HEK293 (cell line): ENCODE measurements at regions not wholly inside any gene's neighbourhood (a gene's known extent, or its start where the extent isn't known, plus 50 kb on each side); places are given as distances from the start of the nearest gene placed in this dataset.

Experiments
- GLIS2 ChIP-seq: fragments of 450-650 bp; formaldehyde crosslinking; IDR thresholded peaks from 2 replicates; pipeline ENCODE4 v1.5.1; 2016; ENCODE audit warnings: missing biosample characterization, missing genetic modification characterization
- KLF1 ChIP-seq: fragments of 450-650 bp; formaldehyde crosslinking; IDR thresholded peaks from 2 replicates; pipeline ENCODE4 v1.5.1; 2016; ENCODE audit warnings: missing biosample characterization, missing genetic modification characterization
- MYNN ChIP-seq: fragments of 450-650 bp; formaldehyde crosslinking; IDR thresholded peaks from 2 replicates; pipeline ENCODE4 v1.5.1; 2016; ENCODE audit warnings: missing biosample characterization, missing genetic modification characterization, borderline replicate concordance
- PATZ1 ChIP-seq: fragments of 450-650 bp; formaldehyde crosslinking; IDR thresholded peaks from 2 replicates; pipeline ENCODE4 v1.5.1; 2016; ENCODE audit warnings: missing biosample characterization, missing genetic modification characterization
- YY1 ChIP-seq: fragments of 450-650 bp; formaldehyde crosslinking; IDR thresholded peaks from 2 replicates; pipeline ENCODE4 v1.5.1; 2018; ENCODE audit warnings: missing biosample characterization, missing genetic modification characterization
- ZBTB48 ChIP-seq: fragments of 450-650 bp; formaldehyde crosslinking; IDR thresholded peaks from 2 replicates; pipeline ENCODE4 v1.5.1; 2016; ENCODE audit warnings: missing biosample characterization, missing genetic modification characterization
- ZNF311 ChIP-seq: fragments of 450-650 bp; formaldehyde crosslinking; IDR thresholded peaks from 2 replicates; pipeline ENCODE4 v1.5.1; 2017; ENCODE audit warnings: missing biosample characterization, missing genetic modification characterization, borderline replicate concordance
- ZNF449 ChIP-seq: fragments of 450-650 bp; formaldehyde crosslinking; IDR thresholded peaks from 2 replicates; pipeline ENCODE4 v1.5.1; 2017; ENCODE audit warnings: missing biosample characterization, mild to moderate bottlenecking, missing genetic modification characterization, moderate library complexity
- ZNF530 ChIP-seq: fragments of 450-650 bp; formaldehyde crosslinking; IDR thresholded peaks from 2 replicates; pipeline ENCODE4 v1.5.1; 2016; ENCODE audit warnings: low read depth, missing biosample characterization, missing genetic modification characterization
- ZNF639 ChIP-seq: fragments of 450-650 bp; formaldehyde crosslinking; IDR thresholded peaks from 2 replicates; pipeline ENCODE4 v1.5.1; 2016; ENCODE audit warnings: missing biosample characterization, missing genetic modification characterization
- ZNF660 ChIP-seq: fragments of 450-650 bp; IDR thresholded peaks from 2 replicates; pipeline ENCODE4 v1.5.1; 2018; ENCODE audit warnings: missing biosample characterization, mild to moderate bottlenecking, missing genetic modification characterization
- TF ChIP-seq, protein P1 (sequence below): fragments of 450-650 bp; formaldehyde crosslinking; IDR thresholded peaks from 2 replicates; pipeline ENCODE4 v1.5.1; 2016; ENCODE audit warnings: missing biosample characterization, missing genetic modification characterization
- TF ChIP-seq, protein P2 (sequence below): fragments of 450-650 bp; formaldehyde crosslinking; IDR thresholded peaks from 2 replicates; pipeline ENCODE4 v1.5.1; 2016; ENCODE audit warnings: missing biosample characterization, missing genetic modification characterization
- TF ChIP-seq, protein P3 (sequence below): fragments of 450-650 bp; formaldehyde crosslinking; IDR thresholded peaks from 2 replicates; pipeline ENCODE4 v1.5.1; 2016; ENCODE audit warnings: missing biosample characterization, missing genetic modification characterization

GRCh38 chr6:9085709-9086070, 650.3 kb upstream of the SLC35B3 start:
- TF ChIP-seq ZNF449 (tag by site-specific recombination) (no peak), PATZ1 (tag by site-specific recombination) (no peak), ZNF311 (tag by site-specific recombination) (no peak), YY1 (tag by site-specific recombination) (no peak), MYNN (tag by site-specific recombination) (no peak), ZBTB48 (no peak), ZNF660 (tag by site-specific recombination) (no peak), GLIS2 (tag by site-specific recombination) (no peak), ZNF530 (tag by site-specific recombination) (no peak), KLF1 (tag by site-specific recombination) (no peak), ZNF639 (tag by site-specific recombination) (no peak)
- TF ChIP-seq, protein P1, sequence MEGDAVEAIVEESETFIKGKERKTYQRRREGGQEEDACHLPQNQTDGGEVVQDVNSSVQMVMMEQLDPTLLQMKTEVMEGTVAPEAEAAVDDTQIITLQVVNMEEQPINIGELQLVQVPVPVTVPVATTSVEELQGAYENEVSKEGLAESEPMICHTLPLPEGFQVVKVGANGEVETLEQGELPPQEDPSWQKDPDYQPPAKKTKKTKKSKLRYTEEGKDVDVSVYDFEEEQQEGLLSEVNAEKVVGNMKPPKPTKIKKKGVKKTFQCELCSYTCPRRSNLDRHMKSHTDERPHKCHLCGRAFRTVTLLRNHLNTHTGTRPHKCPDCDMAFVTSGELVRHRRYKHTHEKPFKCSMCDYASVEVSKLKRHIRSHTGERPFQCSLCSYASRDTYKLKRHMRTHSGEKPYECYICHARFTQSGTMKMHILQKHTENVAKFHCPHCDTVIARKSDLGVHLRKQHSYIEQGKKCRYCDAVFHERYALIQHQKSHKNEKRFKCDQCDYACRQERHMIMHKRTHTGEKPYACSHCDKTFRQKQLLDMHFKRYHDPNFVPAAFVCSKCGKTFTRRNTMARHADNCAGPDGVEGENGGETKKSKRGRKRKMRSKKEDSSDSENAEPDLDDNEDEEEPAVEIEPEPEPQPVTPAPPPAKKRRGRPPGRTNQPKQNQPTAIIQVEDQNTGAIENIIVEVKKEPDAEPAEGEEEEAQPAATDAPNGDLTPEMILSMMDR (tag by site-specific recombination) = no peak
- TF ChIP-seq, protein P2, sequence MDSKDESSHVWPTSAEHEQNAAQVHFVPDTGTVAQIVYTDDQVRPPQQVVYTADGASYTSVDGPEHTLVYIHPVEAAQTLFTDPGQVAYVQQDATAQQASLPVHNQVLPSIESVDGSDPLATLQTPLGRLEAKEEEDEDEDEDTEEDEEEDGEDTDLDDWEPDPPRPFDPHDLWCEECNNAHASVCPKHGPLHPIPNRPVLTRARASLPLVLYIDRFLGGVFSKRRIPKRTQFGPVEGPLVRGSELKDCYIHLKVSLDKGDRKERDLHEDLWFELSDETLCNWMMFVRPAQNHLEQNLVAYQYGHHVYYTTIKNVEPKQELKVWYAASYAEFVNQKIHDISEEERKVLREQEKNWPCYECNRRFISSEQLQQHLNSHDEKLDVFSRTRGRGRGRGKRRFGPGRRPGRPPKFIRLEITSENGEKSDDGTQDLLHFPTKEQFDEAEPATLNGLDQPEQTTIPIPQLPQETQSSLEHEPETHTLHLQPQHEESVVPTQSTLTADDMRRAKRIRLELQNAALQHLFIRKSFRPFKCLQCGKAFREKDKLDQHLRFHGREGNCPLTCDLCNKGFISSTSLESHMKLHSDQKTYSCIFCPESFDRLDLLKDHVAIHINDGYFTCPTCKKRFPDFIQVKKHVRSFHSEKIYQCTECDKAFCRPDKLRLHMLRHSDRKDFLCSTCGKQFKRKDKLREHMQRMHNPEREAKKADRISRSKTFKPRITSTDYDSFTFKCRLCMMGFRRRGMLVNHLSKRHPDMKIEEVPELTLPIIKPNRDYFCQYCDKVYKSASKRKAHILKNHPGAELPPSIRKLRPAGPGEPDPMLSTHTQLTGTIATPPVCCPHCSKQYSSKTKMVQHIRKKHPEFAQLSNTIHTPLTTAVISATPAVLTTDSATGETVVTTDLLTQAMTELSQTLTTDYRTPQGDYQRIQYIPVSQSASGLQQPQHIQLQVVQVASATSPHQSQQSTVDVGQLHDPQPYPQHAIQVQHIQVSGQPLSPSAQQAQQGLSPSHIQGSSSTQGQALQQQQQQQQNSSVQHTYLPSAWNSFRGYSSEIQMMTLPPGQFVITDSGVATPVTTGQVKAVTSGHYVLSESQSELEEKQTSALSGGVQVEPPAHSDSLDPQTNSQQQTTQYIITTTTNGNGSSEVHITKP (tag by site-specific recombination) = no peak
- TF ChIP-seq, protein P3, sequence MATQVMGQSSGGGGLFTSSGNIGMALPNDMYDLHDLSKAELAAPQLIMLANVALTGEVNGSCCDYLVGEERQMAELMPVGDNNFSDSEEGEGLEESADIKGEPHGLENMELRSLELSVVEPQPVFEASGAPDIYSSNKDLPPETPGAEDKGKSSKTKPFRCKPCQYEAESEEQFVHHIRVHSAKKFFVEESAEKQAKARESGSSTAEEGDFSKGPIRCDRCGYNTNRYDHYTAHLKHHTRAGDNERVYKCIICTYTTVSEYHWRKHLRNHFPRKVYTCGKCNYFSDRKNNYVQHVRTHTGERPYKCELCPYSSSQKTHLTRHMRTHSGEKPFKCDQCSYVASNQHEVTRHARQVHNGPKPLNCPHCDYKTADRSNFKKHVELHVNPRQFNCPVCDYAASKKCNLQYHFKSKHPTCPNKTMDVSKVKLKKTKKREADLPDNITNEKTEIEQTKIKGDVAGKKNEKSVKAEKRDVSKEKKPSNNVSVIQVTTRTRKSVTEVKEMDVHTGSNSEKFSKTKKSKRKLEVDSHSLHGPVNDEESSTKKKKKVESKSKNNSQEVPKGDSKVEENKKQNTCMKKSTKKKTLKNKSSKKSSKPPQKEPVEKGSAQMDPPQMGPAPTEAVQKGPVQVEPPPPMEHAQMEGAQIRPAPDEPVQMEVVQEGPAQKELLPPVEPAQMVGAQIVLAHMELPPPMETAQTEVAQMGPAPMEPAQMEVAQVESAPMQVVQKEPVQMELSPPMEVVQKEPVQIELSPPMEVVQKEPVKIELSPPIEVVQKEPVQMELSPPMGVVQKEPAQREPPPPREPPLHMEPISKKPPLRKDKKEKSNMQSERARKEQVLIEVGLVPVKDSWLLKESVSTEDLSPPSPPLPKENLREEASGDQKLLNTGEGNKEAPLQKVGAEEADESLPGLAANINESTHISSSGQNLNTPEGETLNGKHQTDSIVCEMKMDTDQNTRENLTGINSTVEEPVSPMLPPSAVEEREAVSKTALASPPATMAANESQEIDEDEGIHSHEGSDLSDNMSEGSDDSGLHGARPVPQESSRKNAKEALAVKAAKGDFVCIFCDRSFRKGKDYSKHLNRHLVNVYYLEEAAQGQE (tag by site-specific recombination) = no peak
